Kidney (tissue), 13 donors: ENCODE measurements at regions not wholly inside any gene's neighbourhood (a gene's known extent, or its start where the extent isn't known, plus 50 kb on each side); places are given as distances from the start of the nearest gene placed in this dataset.

Experiments
- DNase-seq, 5 donors: peaks; one replicate each; pipeline ENCODE4 v3.0.0-alpha.2; 2013 to 2020
- FAIRE-seq: peaks from 2 replicates; lab custom pipeline; 2012; peaks lifted over from hg19 to GRCh38; lab: Jason Lieb, UNC
- H3K27ac ChIP-seq, 2 donors: one replicate each; pipeline ENCODE4 v1.7.0; 2013; ENCODE audit warnings: low read depth in 2 of 2, low read length in 2 of 2, inconsistent platforms in 1 of 2
- H3K27me3 ChIP-seq: one replicate; pipeline ENCODE4 v1.7.1; 2013; ENCODE audit warnings: low read length, inconsistent platforms; ENCODE audit not compliant: control insufficient read depth, insufficient read depth
- H3K36me3 ChIP-seq, 3 donors: one replicate each; pipeline versions ENCODE4 v1.7.0 to v1.7.1; 2013; ENCODE audit warnings: low read length in 3 of 3, control low read depth in 1 of 3, inconsistent platforms in 1 of 3; ENCODE audit not compliant: insufficient read depth in 3 of 3, control insufficient read depth in 2 of 3
- H3K4me1 ChIP-seq, 3 donors: one replicate each; pipeline versions ENCODE4 v1.7.0 to v1.7.1; 2013; ENCODE audit warnings: low read length in 3 of 3, inconsistent platforms in 1 of 3, low read depth in 1 of 3; ENCODE audit not compliant: control insufficient read depth in 2 of 3, insufficient read depth in 2 of 3
- H3K4me3 ChIP-seq, 3 donors: one replicate each; pipeline versions ENCODE4 v1.7.0 to v1.8.1; 2013; ENCODE audit warnings: low read length in 3 of 3, control low read depth in 1 of 3, inconsistent platforms in 1 of 3
- H3K9ac ChIP-seq, 3 donors: one replicate each; pipeline versions ENCODE4 v1.7.0 to v1.7.1; 2013; ENCODE audit warnings: low read length in 3 of 3, control low read depth in 1 of 3, inconsistent platforms in 1 of 3
- H3K9me3 ChIP-seq, 3 donors: one replicate each; pipeline versions ENCODE4 v1.7.0 to v1.7.1; 2013; ENCODE audit warnings: low read length in 3 of 3, control low read depth in 1 of 3, inconsistent platforms in 1 of 3; ENCODE audit not compliant: control insufficient read depth in 2 of 3, insufficient read depth in 1 of 3
- intact Hi-C: fragments of 100-400 bp; cut with DNase I; formaldehyde crosslinking; loops from one replicate; pipeline ENCODE4 v1.11.1; 2022
- TF ChIP-seq, protein P1 (sequence below): IDR thresholded peaks from 3 replicates; pipeline ENCODE4 v1.5.1; 2012; ENCODE audit warnings: mild to moderate bottlenecking, moderate library complexity, borderline replicate concordance; ENCODE audit not compliant: insufficient read depth; ENCODE audit errors: extremely low read depth
- donor health status: control.
- donor health status: control.
- donor health status: control.
- donor health status: control.
- donor health status: control.
- donor health status: DM: yes; HTN: yes; CAD: no.
- donor health status: Normal renal cell carcinoma (clear cell type).

DNA sequence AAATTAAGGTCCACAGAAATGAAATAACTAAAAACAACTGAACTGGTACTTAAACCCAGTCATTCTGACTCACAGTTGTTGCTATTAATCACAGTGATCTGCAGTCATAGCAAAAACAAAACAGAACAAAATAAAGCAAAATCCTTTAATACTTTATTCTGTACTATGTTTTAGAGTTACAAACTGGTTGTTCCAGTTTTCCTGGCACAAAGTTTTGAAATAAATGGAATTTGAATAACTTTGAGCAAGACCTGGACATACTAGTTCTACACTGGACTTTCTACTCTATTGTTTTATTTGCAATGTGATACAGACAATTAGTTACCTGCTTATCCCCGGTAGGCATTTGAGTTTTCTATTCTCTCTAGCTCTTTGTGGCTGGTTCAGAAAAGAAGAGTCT, 147.9 kb downstream of the DMRT2 start:
- no peaks in the 10 kb centered on the region for H3K27me3 ChIP-seq
- DNase-seq: peak in 2 of 5 donors; percentile 40 to 43
- FAIRE-seq: no peak
- no peak overlapping the region for H3K4me3 ChIP-seq
- H3K4me1 ChIP-seq: no peaks in the 10 kb centered on the region
- intact Hi-C loops: no loop called here
- no peaks in the 10 kb centered on the region for H3K36me3 ChIP-seq
- no peak overlapping the region for H3K9ac ChIP-seq
- no peaks in the 10 kb centered on the region for H3K9me3 ChIP-seq
- TF ChIP-seq, protein P1, sequence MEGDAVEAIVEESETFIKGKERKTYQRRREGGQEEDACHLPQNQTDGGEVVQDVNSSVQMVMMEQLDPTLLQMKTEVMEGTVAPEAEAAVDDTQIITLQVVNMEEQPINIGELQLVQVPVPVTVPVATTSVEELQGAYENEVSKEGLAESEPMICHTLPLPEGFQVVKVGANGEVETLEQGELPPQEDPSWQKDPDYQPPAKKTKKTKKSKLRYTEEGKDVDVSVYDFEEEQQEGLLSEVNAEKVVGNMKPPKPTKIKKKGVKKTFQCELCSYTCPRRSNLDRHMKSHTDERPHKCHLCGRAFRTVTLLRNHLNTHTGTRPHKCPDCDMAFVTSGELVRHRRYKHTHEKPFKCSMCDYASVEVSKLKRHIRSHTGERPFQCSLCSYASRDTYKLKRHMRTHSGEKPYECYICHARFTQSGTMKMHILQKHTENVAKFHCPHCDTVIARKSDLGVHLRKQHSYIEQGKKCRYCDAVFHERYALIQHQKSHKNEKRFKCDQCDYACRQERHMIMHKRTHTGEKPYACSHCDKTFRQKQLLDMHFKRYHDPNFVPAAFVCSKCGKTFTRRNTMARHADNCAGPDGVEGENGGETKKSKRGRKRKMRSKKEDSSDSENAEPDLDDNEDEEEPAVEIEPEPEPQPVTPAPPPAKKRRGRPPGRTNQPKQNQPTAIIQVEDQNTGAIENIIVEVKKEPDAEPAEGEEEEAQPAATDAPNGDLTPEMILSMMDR: no peak
- no peak overlapping the region for H3K27ac ChIP-seq

DNA sequence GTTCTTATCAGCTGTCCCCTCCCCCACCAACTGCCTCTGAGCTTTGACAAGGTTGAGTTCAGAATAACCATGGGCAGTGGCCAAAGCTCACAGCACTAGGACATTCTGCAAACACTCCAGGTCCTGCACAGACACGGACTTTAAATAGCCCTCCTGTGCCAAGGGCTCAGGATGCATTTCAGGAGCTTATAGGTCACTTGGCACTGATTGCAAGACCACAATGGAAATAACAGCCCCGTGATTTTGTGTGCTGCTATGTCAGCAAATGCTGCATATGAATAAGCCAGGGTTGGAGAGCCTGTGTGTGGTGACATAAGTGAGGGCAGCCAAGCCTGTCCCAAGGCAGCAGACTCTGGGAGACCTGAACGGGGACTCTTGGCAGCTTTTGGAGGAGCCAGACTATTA, 150.7 kb downstream of the DMRT2 start:
- DNase-seq (peak in 3 of 5 donors; percentile 26 to 29 (median 27)), FAIRE-seq (no peak)
- Histone ChIP-seq H3K27me3 (no peaks in the 10 kb centered on the region), H3K4me1 (no peaks in the 10 kb centered on the region), H3K27ac (no peak overlapping the region), H3K4me3 (no peak overlapping the region), H3K9ac (no peak overlapping the region), H3K36me3 (no peaks in the 10 kb centered on the region), H3K9me3 (no peaks in the 10 kb centered on the region)
- TF ChIP-seq, protein P1: no peak
- intact Hi-C loops: no loop called here

DNA sequence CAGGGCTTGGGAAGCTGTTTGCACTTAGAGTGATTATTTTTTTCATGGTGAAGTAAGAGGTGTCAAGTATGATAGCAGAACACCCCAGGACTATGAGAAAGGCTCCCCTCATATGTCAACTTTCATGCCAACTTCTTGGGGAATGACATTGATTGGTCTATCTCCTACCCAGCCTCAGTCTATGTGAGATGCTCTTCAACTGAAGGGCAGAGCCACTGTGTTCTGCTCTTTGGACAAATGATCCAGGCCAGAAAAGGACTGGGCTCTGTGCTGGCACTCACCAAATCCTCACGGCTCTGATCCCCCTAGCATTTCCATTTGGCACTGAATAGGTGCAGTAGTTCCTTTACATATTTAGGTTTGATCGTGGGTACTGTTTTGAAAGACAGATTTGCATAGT, 151.1 kb downstream of the DMRT2 start:
- Histone ChIP-seq H3K4me3 (no peak overlapping the region), H3K9me3 (no peaks in the 10 kb centered on the region), H3K4me1 (no peaks in the 10 kb centered on the region), H3K9ac (no peak overlapping the region), H3K36me3 (no peaks in the 10 kb centered on the region), H3K27ac (no peak overlapping the region), H3K27me3 (no peaks in the 10 kb centered on the region)
- intact Hi-C loops: no loop called here
- FAIRE-seq (no peak), DNase-seq (no peak)
- TF ChIP-seq, protein P1: no peak

DNA sequence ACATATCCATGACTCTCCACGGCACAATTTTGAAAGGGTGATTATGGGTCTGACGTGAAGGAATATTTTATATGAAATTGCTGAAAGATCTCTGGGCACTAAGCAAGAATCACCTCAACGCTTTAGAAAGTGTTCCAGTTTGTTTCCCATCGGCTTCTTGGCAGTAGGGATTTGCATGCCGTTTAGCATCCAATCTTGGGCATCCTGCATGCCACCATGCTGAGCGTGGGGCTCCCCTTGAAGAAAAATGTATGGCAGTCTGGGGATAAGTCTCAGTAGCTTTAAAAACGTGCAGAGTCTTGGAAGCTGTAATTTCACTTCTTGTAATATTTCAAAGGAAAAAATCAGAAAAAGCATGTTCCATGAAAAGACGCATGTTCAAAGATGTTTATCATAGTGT, 151.7 kb downstream of the DMRT2 start:
- no peak for DNase-seq
- no peaks in the 10 kb centered on the region for H3K27me3 ChIP-seq
- no peak overlapping the region for H3K27ac ChIP-seq
- H3K9ac ChIP-seq: no peak overlapping the region
- H3K9me3 ChIP-seq: no peaks in the 10 kb centered on the region
- H3K4me3 ChIP-seq: no peak overlapping the region
- H3K36me3 ChIP-seq: no peaks in the 10 kb centered on the region
- intact Hi-C loops: no loop called here
- TF ChIP-seq, protein P1: no peak
- H3K4me1 ChIP-seq: no peaks in the 10 kb centered on the region
- no peak for FAIRE-seq
